ENCODE measurements at regions not wholly inside any gene's neighbourhood (a gene's known extent, or its start where the extent isn't known, plus 50 kb on each side); places are given as distances from the start of the nearest gene placed in this dataset.
A peak's percentile ranks its signal among the peaks of the same experiment; 100 is the strongest.

DNA sequence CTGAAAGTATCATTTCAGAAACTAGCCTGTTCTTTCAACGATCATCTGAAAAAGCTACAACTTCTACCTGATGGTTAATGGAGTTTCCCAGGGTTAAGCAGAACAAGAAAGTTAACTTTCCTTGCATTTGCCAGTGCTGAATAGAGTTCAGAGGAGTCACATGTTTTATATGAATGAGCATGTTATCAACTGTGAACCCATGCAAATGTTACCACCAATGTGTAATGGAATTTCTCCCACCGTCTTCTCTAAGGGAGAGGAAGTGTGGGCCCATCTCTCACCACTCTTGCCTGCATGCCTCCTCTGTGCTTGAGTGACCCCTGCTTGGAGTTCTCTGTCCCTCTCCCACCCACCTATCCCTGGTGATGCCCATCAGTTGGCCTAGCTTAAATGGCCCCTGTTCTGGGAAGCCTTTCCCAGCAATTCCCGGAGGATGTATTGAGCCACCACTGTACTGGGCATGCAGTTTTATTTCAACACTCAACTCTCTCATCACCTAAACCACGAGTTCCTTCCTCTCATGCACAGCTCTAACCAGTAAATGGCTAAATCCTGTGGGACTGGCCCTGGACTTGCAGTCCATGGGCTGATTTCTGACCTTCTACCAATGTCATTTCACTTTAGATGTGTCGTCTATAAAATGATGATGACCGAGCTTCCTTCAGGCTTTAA lies 159.8 kb downstream of the RPAP3 start:
- TF ChIP-seq, protein P1, sequence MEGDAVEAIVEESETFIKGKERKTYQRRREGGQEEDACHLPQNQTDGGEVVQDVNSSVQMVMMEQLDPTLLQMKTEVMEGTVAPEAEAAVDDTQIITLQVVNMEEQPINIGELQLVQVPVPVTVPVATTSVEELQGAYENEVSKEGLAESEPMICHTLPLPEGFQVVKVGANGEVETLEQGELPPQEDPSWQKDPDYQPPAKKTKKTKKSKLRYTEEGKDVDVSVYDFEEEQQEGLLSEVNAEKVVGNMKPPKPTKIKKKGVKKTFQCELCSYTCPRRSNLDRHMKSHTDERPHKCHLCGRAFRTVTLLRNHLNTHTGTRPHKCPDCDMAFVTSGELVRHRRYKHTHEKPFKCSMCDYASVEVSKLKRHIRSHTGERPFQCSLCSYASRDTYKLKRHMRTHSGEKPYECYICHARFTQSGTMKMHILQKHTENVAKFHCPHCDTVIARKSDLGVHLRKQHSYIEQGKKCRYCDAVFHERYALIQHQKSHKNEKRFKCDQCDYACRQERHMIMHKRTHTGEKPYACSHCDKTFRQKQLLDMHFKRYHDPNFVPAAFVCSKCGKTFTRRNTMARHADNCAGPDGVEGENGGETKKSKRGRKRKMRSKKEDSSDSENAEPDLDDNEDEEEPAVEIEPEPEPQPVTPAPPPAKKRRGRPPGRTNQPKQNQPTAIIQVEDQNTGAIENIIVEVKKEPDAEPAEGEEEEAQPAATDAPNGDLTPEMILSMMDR (IDR thresholded peaks at IDR 0.05; ENCODE audit: low read depth, low read length) = no peak
- TF ChIP-seq, protein P2, sequence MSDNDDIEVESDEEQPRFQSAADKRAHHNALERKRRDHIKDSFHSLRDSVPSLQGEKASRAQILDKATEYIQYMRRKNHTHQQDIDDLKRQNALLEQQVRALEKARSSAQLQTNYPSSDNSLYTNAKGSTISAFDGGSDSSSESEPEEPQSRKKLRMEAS (IDR thresholded peaks at IDR 0.05; ENCODE audit: low read depth, low read length) = 0 out of 2 replicates have a peak, but pooled peaks have one; percentile 8
- no peak for TF ChIP-seq POLR2A (IDR thresholded peaks at IDR 0.05; ENCODE audit: extremely low read depth, insufficient read length)

Data from NB4 (cell line).